Hepatocyte (in vitro differentiated cells): ENCODE measurements at regions not wholly inside any gene's neighbourhood (a gene's known extent, or its start where the extent isn't known, plus 50 kb on each side); places are given as distances from the start of the nearest gene placed in this dataset.

ENCODE experiments used
- DNase-seq: peaks from one replicate; pipeline ENCODE4 v3.0.0-alpha.2; 2016; ENCODE audit warnings: low spot score
- H2AFZ ChIP-seq: fragments of 200-600 bp; sonication (generic); 2 replicates; pipeline ENCODE4 v1.6.0; 2016; ENCODE audit warnings: antibody characterized with exemption, mild to moderate bottlenecking
- H3K27ac ChIP-seq: fragments of 200-600 bp; sonication (generic); 2 replicates; pipeline ENCODE4 v1.5.1; 2016; ENCODE audit warnings: mild to moderate bottlenecking
- H3K27me3 ChIP-seq: fragments of 200-600 bp; sonication (generic); 2 replicates; pipeline ENCODE4 v1.6.1; 2016
- H3K36me3 ChIP-seq: fragments of 200-600 bp; sonication (generic); replicated peaks from 2 replicates; pipeline ENCODE4 v1.5.1; 2016; ENCODE audit warnings: low read depth; ENCODE audit not compliant: insufficient read depth
- H3K4me1 ChIP-seq: fragments of 200-600 bp; sonication (generic); 2 replicates; pipeline ENCODE4 v1.5.1; 2016; ENCODE audit warnings: mild to moderate bottlenecking, moderate library complexity; ENCODE audit not compliant: insufficient read depth
- H3K4me2 ChIP-seq: fragments of 200-600 bp; sonication (generic); 2 replicates; pipeline ENCODE4 v1.6.0; 2016
- H3K4me3 ChIP-seq: fragments of 200-600 bp; sonication (generic); 2 replicates; pipeline ENCODE4 v1.5.1; 2016; ENCODE audit warnings: mild to moderate bottlenecking
- H3K79me2 ChIP-seq: fragments of 200-600 bp; sonication (generic); 2 replicates; pipeline ENCODE4 v1.6.0; 2017; ENCODE audit warnings: mild to moderate bottlenecking
- H3K9me2 ChIP-seq: fragments of 200-600 bp; sonication (generic); replicated peaks from 2 replicates; pipeline ENCODE4 v1.6.0; 2017; ENCODE audit warnings: mild to moderate bottlenecking; ENCODE audit not compliant: insufficient read depth
- H3K9me3 ChIP-seq: fragments of 200-600 bp; sonication (generic); 2 replicates; pipeline ENCODE4 v1.5.1; 2016; ENCODE audit warnings: low read depth, mild to moderate bottlenecking
- H4K20me1 ChIP-seq: fragments of 200-600 bp; sonication (generic); 2 replicates; pipeline ENCODE4 v1.6.0; 2016; ENCODE audit warnings: mild to moderate bottlenecking; ENCODE audit not compliant: insufficient read depth, poor library complexity, severe bottlenecking
- CTCF ChIP-seq: fragments of 200-600 bp; sonication (generic); IDR thresholded peaks from 2 replicates; pipeline ENCODE4 v1.5.1; 2016; ENCODE audit warnings: antibody characterized with exemption, mild to moderate bottlenecking; ENCODE audit not compliant: poor library complexity
- EZH2 ChIP-seq: fragments of 200-600 bp; sonication (generic); IDR thresholded peaks from 2 replicates; pipeline ENCODE4 v1.6.1; 2016; ENCODE audit warnings: antibody characterized with exemption, mild to moderate bottlenecking, borderline replicate concordance
- EZH2phosphoT487 ChIP-seq: fragments of 200-600 bp; sonication (generic); IDR thresholded peaks from one replicate; pipeline ENCODE4 v1.6.1; 2018; ENCODE audit warnings: antibody characterized with exemption, mild to moderate bottlenecking, low read depth, moderate library complexity; ENCODE audit not compliant: unreplicated experiment, severe bottlenecking
- WGBS: methylation state at CpG from one replicate; pipeline ENCODE4 v1.1.6; 2016; ENCODE audit warnings: low lambda C conversion rate; ENCODE audit errors: missing lambda C conversion rate; 5-methylcytosine and 5-hydroxymethylcytosine counted together

DNA sequence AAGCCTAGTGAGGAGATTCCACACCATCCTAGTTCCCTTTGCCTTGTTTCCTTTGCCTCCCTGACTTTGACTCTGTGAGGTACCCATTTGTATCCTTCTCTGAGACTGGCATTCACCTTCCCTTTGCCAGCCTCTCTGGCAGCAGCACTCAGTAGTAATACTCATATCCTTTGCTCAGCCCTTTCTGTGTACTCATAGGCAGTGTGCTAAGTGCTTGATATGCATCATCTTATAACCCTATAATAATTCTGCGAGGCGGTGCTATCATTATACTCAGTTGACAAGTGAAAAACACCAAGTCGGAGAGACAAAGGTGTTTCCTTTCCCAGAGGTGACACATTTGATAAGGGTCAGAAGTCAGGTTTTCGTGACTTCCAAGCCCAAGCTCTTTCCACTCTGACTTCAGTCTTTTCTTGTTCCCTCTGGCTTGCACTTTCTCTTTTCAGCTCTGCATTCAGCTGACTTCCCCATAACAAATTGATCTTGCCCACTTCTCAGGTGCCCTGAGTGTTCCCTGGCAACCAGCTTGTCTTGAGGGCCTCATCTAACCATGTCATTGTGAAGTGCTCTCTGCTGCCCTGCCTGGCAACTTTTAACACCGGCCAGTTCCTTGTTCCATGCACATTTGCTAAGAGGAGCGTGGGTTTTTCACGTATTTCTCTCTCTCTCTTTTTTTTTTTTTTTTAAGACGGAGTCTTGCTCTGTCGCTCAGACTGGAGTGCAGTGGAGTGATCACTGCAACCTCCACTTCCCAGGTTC lies 94.5 kb upstream of the UPP2 start:
- DNase-seq, result no peak

DNA sequence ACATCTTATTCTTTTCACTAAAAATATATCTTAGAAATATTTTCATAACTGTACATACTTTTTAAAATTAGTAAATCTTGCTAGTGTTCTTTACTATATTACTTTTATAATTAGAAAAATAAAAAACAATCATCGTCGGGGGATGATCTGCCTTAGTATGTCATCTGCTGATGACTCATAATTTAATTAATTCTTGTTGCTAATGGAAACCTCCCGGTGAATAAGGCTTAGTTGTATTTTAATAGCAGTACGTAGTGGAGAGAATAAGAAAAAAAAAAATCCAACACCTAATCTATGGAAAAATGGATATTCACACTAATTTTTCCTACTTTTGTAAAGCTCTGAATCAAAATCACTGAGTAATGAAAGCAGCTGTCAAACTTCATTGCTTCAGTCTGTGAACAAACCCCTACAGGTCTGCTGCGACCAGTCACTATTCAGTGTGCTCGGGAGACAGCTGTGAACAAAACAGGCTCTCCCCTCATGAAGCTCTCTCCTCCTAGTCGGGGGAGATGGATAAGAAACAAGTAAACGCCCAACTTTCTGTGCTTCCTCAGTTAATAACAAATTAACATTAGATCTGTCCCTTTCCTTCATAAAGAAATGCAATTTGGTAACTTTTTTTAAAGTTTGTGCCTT lies 97.4 kb upstream of the UPP2 start:
- Histone ChIP-seq H3K9me3 (no peaks in the 10 kb centered on the region), H3K79me2 (no peaks in the 10 kb centered on the region), H3K4me3 (no peak overlapping the region), H2AFZ (no peak overlapping the region), H3K27ac (no peak overlapping the region), H4K20me1 (no peaks in the 10 kb centered on the region), H3K36me3 (no peaks in the 10 kb centered on the region), H3K4me1 (peaks cover 2% of the 10 kb centered on the region), H3K9me2 (no peaks in the 10 kb centered on the region), H3K27me3 (no peaks in the 10 kb centered on the region), H3K4me2 (no peak overlapping the region)
- DNase-seq, result no peak
- TF ChIP-seq EZH2, result no peak
- no peak for TF ChIP-seq EZH2phosphoT487
- no peak for TF ChIP-seq CTCF
- 82% methylated on average over 8 of the region's 8 CpGs for WGBS

More for the DNA sequence above, 94.5 kb upstream of the UPP2 start:
- TF ChIP-seq CTCF, result no peak
- no peak for TF ChIP-seq EZH2
- no peak for TF ChIP-seq EZH2phosphoT487
- no peaks in the 10 kb centered on the region for H3K27me3 ChIP-seq
- no peaks in the 10 kb centered on the region for H3K9me3 ChIP-seq
- no peak overlapping the region for H2AFZ ChIP-seq
- H3K4me1 ChIP-seq, result peaks cover 8% of the 10 kb centered on the region
- no peak overlapping the region for H3K4me3 ChIP-seq
- H3K4me2 ChIP-seq, result no peak overlapping the region
- no peaks in the 10 kb centered on the region for H3K9me2 ChIP-seq
- 87% methylated on average over 8 of the region's 9 CpGs for WGBS
- no peaks in the 10 kb centered on the region for H3K79me2 ChIP-seq
- H4K20me1 ChIP-seq, result no peaks in the 10 kb centered on the region
- H3K27ac ChIP-seq, result no peak overlapping the region
- no peaks in the 10 kb centered on the region for H3K36me3 ChIP-seq

DNA sequence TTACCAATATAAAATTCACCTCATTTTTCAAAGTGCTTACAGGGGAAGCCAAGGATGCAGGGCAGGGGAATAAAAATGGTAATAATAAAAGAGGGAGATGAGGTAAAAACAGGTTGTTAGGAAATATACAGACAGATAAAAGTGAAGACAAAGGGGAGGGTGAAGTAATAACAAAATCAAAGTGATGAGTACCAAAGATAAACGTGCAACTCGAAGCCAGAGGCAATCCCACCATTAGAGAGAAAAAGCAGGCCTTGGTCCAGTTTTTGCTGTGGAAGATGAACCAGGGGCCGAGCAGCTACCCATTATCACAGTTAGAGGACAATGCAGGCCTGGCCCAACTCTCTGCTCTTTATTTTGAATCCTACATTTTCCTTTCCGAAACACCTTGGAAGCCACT lies 99.6 kb upstream of the UPP2 start:
- WGBS, result 78% methylated on average over 4 of the region's 4 CpGs
- Histone ChIP-seq H3K9me2 (no peaks in the 10 kb centered on the region), H3K4me2 (no peak overlapping the region), H3K27ac (no peak overlapping the region), H4K20me1 (no peaks in the 10 kb centered on the region), H3K27me3 (no peaks in the 10 kb centered on the region), H3K4me1 (no peaks in the 10 kb centered on the region), H3K79me2 (no peaks in the 10 kb centered on the region), H2AFZ (no peak overlapping the region), H3K4me3 (no peak overlapping the region), H3K36me3 (no peaks in the 10 kb centered on the region), H3K9me3 (no peaks in the 10 kb centered on the region)
- TF ChIP-seq EZH2 (no peak), CTCF (no peak), EZH2phosphoT487 (no peak)
- DNase-seq, result no peak
